ENCODE measurements at regions not wholly inside any gene's neighbourhood (a gene's known extent, or its start where the extent isn't known, plus 50 kb on each side); places are given as distances from the start of the nearest gene placed in this dataset.

GRCh38 chr3:194951931-194952582, 266.4 kb downstream of the FAM43A start:
- TF ChIP-seq CTCF (conservative IDR thresholded peaks at IDR 0.05; ENCODE audit: low read depth, low read length) (no peak), BHLHE40 (IDR thresholded peaks at IDR 0.05; ENCODE audit: low read depth, low read length) (no peak), POLR2A (IDR thresholded peaks at IDR 0.05; ENCODE audit: low read depth, low read length) (no peak), MAFK (IDR thresholded peaks at IDR 0.05; ENCODE audit: low read depth, low read length) (no peak), MXI1 (IDR thresholded peaks at IDR 0.05; ENCODE audit: borderline replicate concordance, low read depth, low read length) (no peak), RCOR1 (IDR thresholded peaks at IDR 0.05; ENCODE audit: insufficient replicate concordance, low read length) (no peak)

All from IMR-90 (cell line).